Left ventricle myocardium inferior (tissue), 1 donor: ENCODE measurements at regions not wholly inside any gene's neighbourhood (a gene's known extent, or its start where the extent isn't known, plus 50 kb on each side); places are given as distances from the start of the nearest gene placed in this dataset.

Source experiments
- DNase-seq: peaks from one replicate; pipeline ENCODE4 v3.0.0-alpha.2; 2020
- H3K27ac ChIP-seq: fragments of 200-600 bp; replicated peaks from 2 replicates; pipeline ENCODE4 v1.8.0; 2021
- H3K27me3 ChIP-seq: fragments of 200-600 bp; 2 replicates; pipeline ENCODE4 v1.8.0; 2021; ENCODE audit warnings: low read depth
- H3K36me3 ChIP-seq: fragments of 200-600 bp; 2 replicates; pipeline ENCODE4 v1.8.0; 2021
- H3K4me1 ChIP-seq: fragments of 200-600 bp; 2 replicates; pipeline ENCODE4 v1.8.0; 2021
- H3K4me3 ChIP-seq: fragments of 200-600 bp; 2 replicates; pipeline ENCODE4 v1.8.0; 2021; ENCODE audit warnings: mild to moderate bottlenecking, moderate library complexity
- H3K9me3 ChIP-seq: fragments of 200-600 bp; replicated peaks from 2 replicates; pipeline ENCODE4 v1.8.0; 2021
- intact Hi-C: fragments of 100-400 bp; cut with micrococcal nuclease; formaldehyde crosslinking; loops from one replicate; pipeline ENCODE4 v1.11.0; 2022
- TF ChIP-seq, protein P1 (sequence below): fragments of 200-600 bp; IDR thresholded peaks from 2 replicates; pipeline ENCODE4 v1.8.0; 2021; ENCODE audit warnings: antibody characterized with exemption, mild to moderate bottlenecking, borderline replicate concordance
- donor health status: DM: no; HTN: yes; CAD: no; lungs with severe emphysema.

DNA sequence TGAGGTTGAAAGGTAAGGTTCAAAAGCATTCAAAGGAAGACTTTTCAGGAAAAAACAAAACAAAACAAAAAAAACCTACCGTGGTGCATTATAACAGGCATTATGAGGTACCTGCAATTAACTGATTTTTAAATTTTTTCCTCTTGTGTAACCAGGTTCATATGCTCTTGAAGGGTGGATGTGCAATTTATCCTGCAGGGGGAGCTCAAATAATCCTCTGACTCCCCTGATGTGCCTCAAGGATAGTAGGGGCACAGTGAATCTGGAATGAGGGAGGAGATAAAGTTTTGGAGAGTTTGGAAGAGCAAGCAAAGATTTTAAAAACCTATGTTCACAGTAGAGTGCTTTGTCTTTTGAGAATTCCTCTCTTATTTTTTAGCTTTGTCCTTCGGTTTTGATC, 1349.4 kb downstream of the CDH8 start:
- Histone ChIP-seq H3K4me3 (no peak overlapping the region), H3K36me3 (no peaks in the 10 kb centered on the region), H3K27me3 (no peaks in the 10 kb centered on the region), H3K27ac (no peak overlapping the region), H3K9me3 (peaks cover 27% of the 10 kb centered on the region), H3K4me1 (no peaks in the 10 kb centered on the region)
- no peak for DNase-seq
- TF ChIP-seq, protein P1, sequence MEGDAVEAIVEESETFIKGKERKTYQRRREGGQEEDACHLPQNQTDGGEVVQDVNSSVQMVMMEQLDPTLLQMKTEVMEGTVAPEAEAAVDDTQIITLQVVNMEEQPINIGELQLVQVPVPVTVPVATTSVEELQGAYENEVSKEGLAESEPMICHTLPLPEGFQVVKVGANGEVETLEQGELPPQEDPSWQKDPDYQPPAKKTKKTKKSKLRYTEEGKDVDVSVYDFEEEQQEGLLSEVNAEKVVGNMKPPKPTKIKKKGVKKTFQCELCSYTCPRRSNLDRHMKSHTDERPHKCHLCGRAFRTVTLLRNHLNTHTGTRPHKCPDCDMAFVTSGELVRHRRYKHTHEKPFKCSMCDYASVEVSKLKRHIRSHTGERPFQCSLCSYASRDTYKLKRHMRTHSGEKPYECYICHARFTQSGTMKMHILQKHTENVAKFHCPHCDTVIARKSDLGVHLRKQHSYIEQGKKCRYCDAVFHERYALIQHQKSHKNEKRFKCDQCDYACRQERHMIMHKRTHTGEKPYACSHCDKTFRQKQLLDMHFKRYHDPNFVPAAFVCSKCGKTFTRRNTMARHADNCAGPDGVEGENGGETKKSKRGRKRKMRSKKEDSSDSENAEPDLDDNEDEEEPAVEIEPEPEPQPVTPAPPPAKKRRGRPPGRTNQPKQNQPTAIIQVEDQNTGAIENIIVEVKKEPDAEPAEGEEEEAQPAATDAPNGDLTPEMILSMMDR, result no peak
- intact Hi-C loops, result no loop called here

DNA sequence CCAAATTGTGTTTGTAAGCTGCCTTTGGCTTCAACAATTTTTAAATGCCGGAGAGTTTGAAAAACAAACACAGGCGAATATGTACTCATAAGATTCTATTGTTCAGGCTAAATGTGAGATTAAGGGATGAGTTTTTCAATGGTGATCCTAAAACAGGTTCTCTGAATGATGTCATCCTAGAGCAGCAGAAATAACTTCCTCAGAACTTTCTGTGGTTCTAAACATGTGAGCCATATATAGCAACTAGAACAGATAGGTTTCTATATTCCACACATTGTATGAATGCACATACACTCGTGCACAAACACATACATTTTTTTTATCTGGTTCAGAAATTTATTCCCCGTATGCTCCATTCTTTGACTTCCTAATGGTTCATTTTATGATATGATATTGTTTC, 1352.2 kb downstream of the CDH8 start:
- Histone ChIP-seq H3K27me3 (no peaks in the 10 kb centered on the region), H3K27ac (no peak overlapping the region), H3K4me3 (no peak overlapping the region), H3K4me1 (no peaks in the 10 kb centered on the region), H3K36me3 (no peaks in the 10 kb centered on the region), H3K9me3 (peaks cover 25% of the 10 kb centered on the region)
- intact Hi-C loops, result no loop called here
- DNase-seq, result no peak
- TF ChIP-seq, protein P1, result no peak

GRCh38 chr16:60682219-60682618, 1354.0 kb downstream of the CDH8 start:
- TF ChIP-seq, protein P1, result no peak
- Histone ChIP-seq H3K36me3 (no peaks in the 10 kb centered on the region), H3K9me3 (peaks cover 10% of the 10 kb centered on the region), H3K4me3 (no peak overlapping the region), H3K27me3 (no peaks in the 10 kb centered on the region), H3K4me1 (no peaks in the 10 kb centered on the region), H3K27ac (no peak overlapping the region)
- intact Hi-C loops, result no loop called here
- no peak for DNase-seq

- no peak for DNase-seq
- intact Hi-C loops, result no loop called here
- TF ChIP-seq, protein P1, result no peak
Measured at GRCh38 chr16:60681043-60681442, 1355.2 kb downstream of the CDH8 start.

GRCh38 chr16:60675022-60675421, 1361.2 kb downstream of the CDH8 start:
- no peak overlapping the region for H3K4me3 ChIP-seq
- H3K27me3 ChIP-seq, result no peaks in the 10 kb centered on the region
- TF ChIP-seq, protein P1, result no peak
- peaks cover 3% of the 10 kb centered on the region for H3K9me3 ChIP-seq
- no peaks in the 10 kb centered on the region for H3K4me1 ChIP-seq
- intact Hi-C loops, result no loop called here
- H3K36me3 ChIP-seq, result no peaks in the 10 kb centered on the region
- no peak for DNase-seq
- H3K27ac ChIP-seq, result no peak overlapping the region

More at GRCh38 chr16:60681043-60681442, 1355.2 kb downstream of the CDH8 start:
- Histone ChIP-seq H3K4me1 (no peaks in the 10 kb centered on the region), H3K4me3 (no peak overlapping the region), H3K36me3 (no peaks in the 10 kb centered on the region), H3K27me3 (no peaks in the 10 kb centered on the region), H3K27ac (no peak overlapping the region), H3K9me3 (no peaks in the 10 kb centered on the region)

DNA sequence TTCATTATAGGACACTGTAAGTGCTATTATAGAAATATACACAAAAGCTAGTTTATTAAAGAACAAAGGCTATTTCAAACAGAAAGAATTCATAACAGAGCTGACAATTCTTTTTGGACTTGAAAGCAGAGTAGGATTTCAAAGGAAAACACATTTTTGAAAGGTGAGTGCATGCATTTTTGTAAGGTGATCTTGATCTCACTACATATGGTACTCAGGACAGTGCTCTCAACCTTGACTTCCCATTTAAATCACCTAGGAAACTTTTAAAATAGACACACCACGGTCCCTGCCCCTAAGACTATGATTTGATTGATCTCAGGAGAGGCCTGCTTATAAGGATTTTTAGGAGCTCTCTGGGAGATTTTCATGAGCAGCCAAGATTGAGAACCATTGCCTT, 1362.0 kb downstream of the CDH8 start:
- Histone ChIP-seq H3K27ac (no peak overlapping the region), H3K4me1 (no peaks in the 10 kb centered on the region), H3K27me3 (no peaks in the 10 kb centered on the region), H3K36me3 (no peaks in the 10 kb centered on the region), H3K9me3 (peaks cover 6% of the 10 kb centered on the region), H3K4me3 (no peak overlapping the region)
- intact Hi-C loops, result no loop called here
- DNase-seq, result no peak
- TF ChIP-seq, protein P1, result no peak
